GM18499 (cell line): ENCODE measurements at regions not wholly inside any gene's neighbourhood (a gene's known extent, or its start where the extent isn't known, plus 50 kb on each side); places are given as distances from the start of the nearest gene placed in this dataset.
"Not testable (repeated sequence)": the region's sequence is repeated elsewhere in the genome, so short reads cannot be mapped to it uniquely, and the experiment has no call there.

ENCODE experiments used
- ATAC-seq: cut with Tn5 transposase; IDR thresholded peaks from one replicate; pipeline ENCODE4 v1.9.1; 2021; ENCODE audit warnings: moderate number of reproducible peaks; ENCODE audit not compliant: insufficient read depth, unreplicated experiment

GRCh38 chr4:100907465-100908454 lies 389.9 kb upstream of the EMCN start:
- no peak for ATAC-seq

GRCh38 chr4:100906973-100907372 lies 389.2 kb upstream of the EMCN start:
- ATAC-seq = no peak

GRCh38 chr4:100900945-100901344 lies 383.1 kb upstream of the EMCN start:
- ATAC-seq = not testable (repeated sequence)

- no peak for ATAC-seq
Observed at GRCh38 chr4:100900134-100900533, 382.3 kb upstream of the EMCN start.

- ATAC-seq = no peak
Observed at GRCh38 chr4:100898844-100899243, 381.0 kb upstream of the EMCN start.

- peak; percentile 62 for ATAC-seq
Observed at GRCh38 chr4:100895556-100896197, 377.9 kb upstream of the EMCN start.

GRCh38 chr4:100894339-100894870 lies 376.6 kb upstream of the EMCN start:
- no peak for ATAC-seq

GRCh38 chr4:100891808-100892207 lies 374.0 kb upstream of the EMCN start:
- no peak for ATAC-seq

GRCh38 chr4:100889898-100890297 lies 372.1 kb upstream of the EMCN start:
- no peak for ATAC-seq

- ATAC-seq = peak; percentile 84
Observed at GRCh38 chr4:100889401-100889800, 371.6 kb upstream of the EMCN start.

GRCh38 chr4:100882661-100883060 lies 364.8 kb upstream of the EMCN start:
- ATAC-seq = no peak

GRCh38 chr4:100881283-100881682 lies 363.5 kb upstream of the EMCN start:
- no peak for ATAC-seq

- ATAC-seq = no peak
Observed at GRCh38 chr4:100880011-100880410, 362.2 kb upstream of the EMCN start.

- ATAC-seq = no peak
Observed at GRCh38 chr4:100879471-100879870, 361.6 kb upstream of the EMCN start.

GRCh38 chr4:100876546-100876945 lies 358.7 kb upstream of the EMCN start:
- ATAC-seq = no peak

- no peak for ATAC-seq
Observed at GRCh38 chr4:100875296-100876068, 357.7 kb upstream of the EMCN start.

- no peak for ATAC-seq
Observed at GRCh38 chr4:100872811-100873210, 355.0 kb upstream of the EMCN start.

GRCh38 chr4:100870940-100871772 lies 353.3 kb upstream of the EMCN start:
- ATAC-seq = no peak

- ATAC-seq = no peak
Observed at GRCh38 chr4:100869276-100869675, 351.5 kb upstream of the EMCN start.

- ATAC-seq = not testable (repeated sequence)
Observed at GRCh38 chr4:100868281-100868680, 350.5 kb upstream of the EMCN start.
